ENCODE measurements at regions not wholly inside any gene's neighbourhood (a gene's known extent, or its start where the extent isn't known, plus 50 kb on each side); places are given as distances from the start of the nearest gene placed in this dataset.

GRCh38 chr2:8456151-8457091 lies 225.4 kb upstream of the ID2 start:
- DNase-seq (ENCODE audit: low read depth), result no peak
- TF ChIP-seq CTCF (conservative IDR thresholded peaks at IDR 0.05; ENCODE audit: control insufficient read depth, insufficient read depth, low read depth, low read length), result no peak
- H3K4me3 ChIP-seq (ENCODE audit: control insufficient read depth, low read depth, low read length), result no peak overlapping the region

- TF ChIP-seq CTCF (conservative IDR thresholded peaks at IDR 0.05; ENCODE audit: control insufficient read depth, insufficient read depth, low read depth, low read length), result no peak
- DNase-seq (ENCODE audit: low read depth), result no peak
- no peak overlapping the region for H3K4me3 ChIP-seq (ENCODE audit: control insufficient read depth, low read depth, low read length)
Observed at GRCh38 chr2:8457092-8457481, 224.8 kb upstream of the ID2 start.

GRCh38 chr2:8457699-8458502 lies 224.0 kb upstream of the ID2 start:
- no peak for TF ChIP-seq CTCF (conservative IDR thresholded peaks at IDR 0.05; ENCODE audit: control insufficient read depth, insufficient read depth, low read depth, low read length)
- no peak overlapping the region for H3K4me3 ChIP-seq (ENCODE audit: control insufficient read depth, low read depth, low read length)
- no peak for DNase-seq (ENCODE audit: low read depth)

- H3K4me3 ChIP-seq (ENCODE audit: control insufficient read depth, low read depth, low read length), result no peak overlapping the region
- DNase-seq (ENCODE audit: low read depth), result no peak
- TF ChIP-seq CTCF (conservative IDR thresholded peaks at IDR 0.05; ENCODE audit: control insufficient read depth, insufficient read depth, low read depth, low read length), result no peak
Observed at GRCh38 chr2:8458503-8459459, 223.1 kb upstream of the ID2 start.

- DNase-seq (ENCODE audit: low read depth), result no peak
- TF ChIP-seq CTCF (conservative IDR thresholded peaks at IDR 0.05; ENCODE audit: control insufficient read depth, insufficient read depth, low read depth, low read length), result no peak
- H3K4me3 ChIP-seq (ENCODE audit: control insufficient read depth, low read depth, low read length), result no peak overlapping the region
Observed at GRCh38 chr2:8459474-8459873, 222.4 kb upstream of the ID2 start.

GRCh38 chr2:8461341-8461740 lies 220.5 kb upstream of the ID2 start:
- DNase-seq (ENCODE audit: low read depth), result no peak

More at GRCh38 chr2:8461341-8461740, 220.5 kb upstream of the ID2 start:
- H3K4me3 ChIP-seq (ENCODE audit: control insufficient read depth, low read depth, low read length), result no peak overlapping the region
- no peak for TF ChIP-seq CTCF (conservative IDR thresholded peaks at IDR 0.05; ENCODE audit: control insufficient read depth, insufficient read depth, low read depth, low read length)

Data from fibroblast of mammary gland (primary cell).